Activated naive CD8-positive, alpha-beta T cell (primary cell): ENCODE measurements at regions not wholly inside any gene's neighbourhood (a gene's known extent, or its start where the extent isn't known, plus 50 kb on each side); places are given as distances from the start of the nearest gene placed in this dataset.
A peak's percentile ranks its signal among the peaks of the same experiment; 100 is the strongest.
"Not testable (repeated sequence)": the region's sequence is repeated elsewhere in the genome, so short reads cannot be mapped to it uniquely, and the experiment has no call there.

ENCODE experiments used
- H3K27ac Mint-ChIP-seq: one replicate; pipeline ENCODE4 v1.8.0; 2021; ENCODE audit warnings: mixed read lengths
- H3K27me3 Mint-ChIP-seq: one replicate; pipeline ENCODE4 v1.8.0; 2021; ENCODE audit warnings: mixed read lengths
- H3K36me3 Mint-ChIP-seq: one replicate; pipeline ENCODE4 v1.8.0; 2021; ENCODE audit warnings: mixed read lengths
- H3K4me1 Mint-ChIP-seq: one replicate; pipeline ENCODE4 v1.8.0; 2021; ENCODE audit warnings: low read depth, mixed read lengths
- H3K4me3 Mint-ChIP-seq: one replicate; pipeline ENCODE4 v1.8.0; 2021; ENCODE audit warnings: mild to moderate bottlenecking, mixed read lengths
- H3K9me3 Mint-ChIP-seq: one replicate; pipeline ENCODE4 v1.8.0; 2021; ENCODE audit warnings: low read depth, mixed read lengths

DNA sequence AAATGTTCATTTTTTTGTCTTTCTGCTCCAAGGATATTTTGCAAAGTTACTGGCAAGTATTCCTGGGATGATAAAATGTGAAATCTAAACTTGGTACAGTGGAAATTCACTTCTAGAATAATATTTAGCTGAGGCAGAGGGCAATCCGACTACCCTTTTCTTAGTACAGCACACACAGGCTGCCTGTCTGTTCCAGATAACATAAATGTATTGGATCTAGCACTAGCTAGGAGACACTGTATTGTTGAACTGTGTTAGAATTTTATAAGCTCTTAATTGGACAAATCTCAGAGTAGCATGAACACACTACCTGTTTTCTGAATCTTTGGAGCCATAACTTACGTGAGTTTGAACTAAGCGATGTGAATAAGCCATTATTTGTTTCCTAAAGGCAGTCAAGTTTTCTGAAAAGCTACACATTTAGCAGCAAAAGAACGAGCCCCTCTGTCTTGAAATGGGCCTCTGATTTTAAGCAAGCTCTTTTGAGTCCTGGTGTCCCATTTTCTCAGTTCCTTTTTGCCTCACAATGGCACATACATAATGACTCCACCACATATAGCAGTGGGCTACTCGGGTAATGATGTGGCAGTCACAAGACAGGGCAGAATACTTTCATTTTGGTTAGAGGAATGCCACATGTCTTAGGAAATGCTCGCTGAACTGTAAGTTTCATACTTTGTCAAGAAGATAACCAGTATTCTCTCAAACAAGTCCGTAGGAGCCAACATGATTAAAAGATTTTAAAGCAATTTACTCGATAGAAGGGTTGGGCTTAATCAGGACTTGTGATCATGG, 116.5 kb upstream of the ESR1 start:
- H3K27me3 Mint-ChIP-seq, result no peaks in the 10 kb centered on the region
- no peaks in the 10 kb centered on the region for H3K36me3 Mint-ChIP-seq
- H3K4me1 Mint-ChIP-seq, result peaks cover 16% of the 10 kb centered on the region
- peak overlapping the region; percentile 63 for H3K4me3 Mint-ChIP-seq
- peak overlapping the region; percentile 4 for H3K27ac Mint-ChIP-seq
- no peaks in the 10 kb centered on the region for H3K9me3 Mint-ChIP-seq

DNA sequence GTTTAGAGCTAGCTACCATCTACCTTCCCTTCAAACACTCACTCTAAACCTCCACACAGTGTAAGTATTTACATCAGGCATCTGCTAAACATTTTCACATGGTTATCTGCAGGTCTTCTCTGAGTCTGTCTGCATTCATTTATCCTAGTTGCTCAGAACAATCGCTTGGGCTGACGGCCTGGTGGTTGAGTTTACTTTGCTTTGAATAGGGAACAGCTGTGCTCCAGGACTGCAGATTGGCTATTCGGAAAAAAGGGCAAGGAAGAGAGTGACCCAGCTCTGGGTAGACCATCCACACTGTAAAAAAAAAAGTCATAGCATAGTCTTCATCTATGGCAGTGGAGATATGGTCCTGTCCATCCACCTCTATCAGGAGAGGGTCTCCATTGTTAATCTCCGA, 115.3 kb upstream of the ESR1 start:
- H3K4me1 Mint-ChIP-seq, result peaks cover 16% of the 10 kb centered on the region
- no peaks in the 10 kb centered on the region for H3K9me3 Mint-ChIP-seq
- no peaks in the 10 kb centered on the region for H3K36me3 Mint-ChIP-seq
- no peak overlapping the region for H3K27ac Mint-ChIP-seq
- no peak overlapping the region for H3K4me3 Mint-ChIP-seq
- peaks cover 2% of the 10 kb centered on the region for H3K27me3 Mint-ChIP-seq

DNA sequence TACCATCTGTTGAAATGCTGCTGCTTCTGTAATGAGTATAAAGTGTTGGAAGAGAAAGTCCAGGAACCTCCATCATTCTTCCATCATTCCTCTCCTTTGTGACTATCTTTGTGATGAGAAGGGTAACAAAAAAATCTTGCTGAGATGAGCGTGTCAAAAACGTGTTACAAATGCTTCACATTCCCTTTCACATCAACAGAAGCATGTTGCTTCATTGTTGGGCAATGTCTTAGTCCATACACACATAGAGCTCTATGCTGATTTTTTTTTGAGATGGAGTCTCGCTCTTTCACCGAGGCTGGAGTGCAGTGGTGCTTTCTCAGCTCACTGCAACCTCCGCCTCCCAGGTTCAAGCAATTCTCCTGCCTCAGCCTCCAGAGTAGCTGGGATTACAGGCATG, 114.1 kb upstream of the ESR1 start:
- no peak overlapping the region for H3K4me3 Mint-ChIP-seq
- peaks cover 2% of the 10 kb centered on the region for H3K27me3 Mint-ChIP-seq
- no peaks in the 10 kb centered on the region for H3K36me3 Mint-ChIP-seq
- no peaks in the 10 kb centered on the region for H3K9me3 Mint-ChIP-seq
- H3K27ac Mint-ChIP-seq, result no peak overlapping the region
- peaks cover 16% of the 10 kb centered on the region for H3K4me1 Mint-ChIP-seq

DNA sequence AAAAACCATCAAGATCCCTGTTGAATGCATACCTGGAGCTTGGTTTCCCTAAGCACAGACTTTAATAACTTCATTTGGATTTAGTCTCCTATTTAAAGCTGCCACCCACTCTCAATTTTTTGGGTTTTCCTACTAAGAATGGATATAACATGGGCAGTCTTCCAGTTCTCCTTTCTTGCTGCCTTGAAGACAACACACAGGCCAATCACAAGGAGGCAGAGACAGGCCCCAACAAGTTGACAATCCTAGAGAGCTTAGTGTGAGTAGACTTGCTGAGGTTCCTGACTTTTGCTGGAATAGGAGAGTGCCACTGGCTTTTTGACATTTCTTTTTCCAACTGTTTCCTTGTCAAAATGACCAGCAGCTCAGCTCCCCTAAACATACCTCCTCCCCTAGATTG, 112.3 kb upstream of the ESR1 start:
- no peaks in the 10 kb centered on the region for H3K36me3 Mint-ChIP-seq
- no peaks in the 10 kb centered on the region for H3K9me3 Mint-ChIP-seq
- H3K4me1 Mint-ChIP-seq, result peaks cover 14% of the 10 kb centered on the region
- peaks cover 4% of the 10 kb centered on the region for H3K27me3 Mint-ChIP-seq
- no peak overlapping the region for H3K27ac Mint-ChIP-seq
- H3K4me3 Mint-ChIP-seq, result no peak overlapping the region

DNA sequence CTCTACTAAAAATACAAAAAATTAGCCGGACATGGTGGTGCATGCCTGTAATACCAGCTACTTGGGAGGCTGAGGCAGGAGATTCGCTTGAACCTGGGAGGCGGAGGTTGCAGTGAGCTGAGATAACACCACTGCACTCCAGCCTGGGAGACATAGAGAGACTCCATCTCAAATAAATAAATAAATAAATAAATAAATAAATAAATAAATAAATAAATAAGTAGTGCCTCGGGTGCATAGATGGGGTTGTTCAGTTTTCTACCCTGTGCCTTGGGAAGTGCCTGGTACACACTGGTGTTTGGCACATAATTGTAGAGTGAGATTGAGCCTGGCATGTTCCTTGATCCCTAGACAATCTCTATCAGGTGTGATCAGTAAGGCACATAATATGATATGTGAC, 111.2 kb upstream of the ESR1 start:
- not testable (repeated sequence) for H3K27ac Mint-ChIP-seq, H3K36me3 Mint-ChIP-seq, H3K4me3 Mint-ChIP-seq, H3K9me3 Mint-ChIP-seq, H3K27me3 Mint-ChIP-seq, H3K4me1 Mint-ChIP-seq

DNA sequence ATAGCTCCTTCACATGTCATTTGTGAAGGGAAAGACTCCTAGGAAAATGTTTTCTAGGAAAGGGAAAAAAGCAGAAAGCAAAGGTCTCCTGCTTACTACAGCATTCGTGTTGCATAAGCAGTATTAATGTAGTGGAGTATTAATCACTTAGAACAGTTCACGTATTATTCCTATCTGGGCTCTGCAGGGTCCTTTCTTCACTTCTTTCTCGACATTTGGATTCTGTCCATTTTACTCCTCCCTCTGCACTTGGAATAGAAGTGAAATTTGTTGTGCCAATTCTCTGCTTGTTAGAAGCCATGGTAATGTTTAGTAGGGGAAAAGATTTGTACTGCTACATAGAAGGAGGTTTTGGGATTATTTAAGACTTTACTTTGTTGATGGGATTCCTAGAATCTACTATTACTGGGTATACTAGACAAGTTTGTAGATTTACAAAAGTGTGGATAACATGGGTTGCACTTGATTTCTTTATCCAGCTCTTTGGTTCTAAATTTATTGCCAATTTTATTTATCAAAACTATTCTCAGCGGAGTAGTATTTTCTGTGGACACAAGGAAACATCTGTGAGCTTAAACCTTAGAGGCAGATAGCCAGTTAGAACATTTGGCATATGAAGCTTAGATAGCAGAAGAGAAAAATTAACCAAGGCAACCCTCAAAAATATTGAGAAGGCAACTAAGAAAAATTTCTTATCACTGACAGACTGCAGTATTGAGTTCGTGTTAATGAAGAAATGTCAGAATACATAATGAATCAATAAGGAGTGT, 108.4 kb upstream of the ESR1 start:
- H3K4me1 Mint-ChIP-seq, result peaks cover 11% of the 10 kb centered on the region
- no peaks in the 10 kb centered on the region for H3K9me3 Mint-ChIP-seq
- H3K27me3 Mint-ChIP-seq, result peaks cover 9% of the 10 kb centered on the region
- H3K27ac Mint-ChIP-seq, result no peak overlapping the region
- H3K36me3 Mint-ChIP-seq, result no peaks in the 10 kb centered on the region
- no peak overlapping the region for H3K4me3 Mint-ChIP-seq

DNA sequence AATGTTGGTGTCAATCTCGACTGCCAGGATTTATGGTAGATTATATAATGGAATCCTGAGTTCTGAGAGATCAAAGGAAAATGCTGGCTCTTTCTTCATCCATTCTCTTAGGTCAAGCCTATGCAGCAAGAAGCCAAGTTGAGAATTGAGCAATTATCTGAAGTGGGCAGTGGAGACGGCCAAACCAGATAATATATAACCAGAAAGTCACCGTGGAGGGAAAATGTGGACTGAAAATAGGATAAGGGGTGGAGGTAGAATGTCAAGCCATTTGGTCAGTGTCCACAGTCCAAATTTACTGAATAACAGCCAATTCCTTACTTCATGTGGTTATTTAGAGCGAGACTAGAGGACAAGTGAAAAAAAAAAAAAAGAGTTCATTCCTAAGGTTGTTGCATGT, 107.8 kb upstream of the ESR1 start:
- H3K36me3 Mint-ChIP-seq, result no peaks in the 10 kb centered on the region
- no peaks in the 10 kb centered on the region for H3K9me3 Mint-ChIP-seq
- no peak overlapping the region for H3K27ac Mint-ChIP-seq
- H3K27me3 Mint-ChIP-seq, result peaks cover 9% of the 10 kb centered on the region
- H3K4me3 Mint-ChIP-seq, result no peak overlapping the region
- peaks cover 11% of the 10 kb centered on the region for H3K4me1 Mint-ChIP-seq

DNA sequence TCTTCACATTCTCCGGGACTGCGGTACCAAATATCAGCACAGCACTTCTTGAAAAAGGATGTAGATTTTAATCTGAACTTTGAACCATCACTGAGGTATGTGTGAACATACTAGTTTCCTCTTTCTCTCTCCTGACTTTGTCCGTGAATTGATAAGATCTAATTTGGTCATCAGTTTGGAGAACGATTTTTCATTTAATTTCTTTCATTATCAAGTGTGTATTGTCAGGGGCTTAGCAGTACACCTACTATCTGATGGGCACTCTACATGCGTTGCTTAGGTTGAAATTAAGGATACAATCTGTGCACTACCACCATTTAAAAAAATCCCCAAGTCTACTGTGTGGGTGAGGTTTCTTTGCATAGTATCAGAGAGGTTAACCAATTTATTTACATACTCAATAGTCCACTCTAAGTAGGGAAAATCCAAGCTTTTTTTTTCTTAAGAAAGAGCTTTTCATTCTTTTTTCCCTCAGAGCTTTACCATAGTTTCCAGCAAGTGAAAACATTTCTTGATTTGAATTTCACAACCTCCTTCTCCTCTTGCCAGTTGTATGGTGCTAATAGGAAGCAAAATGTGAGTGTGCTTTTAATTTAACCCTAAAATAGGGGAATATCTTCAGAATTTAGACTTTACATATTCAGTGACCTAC, 105.4 kb upstream of the ESR1 start:
- H3K27ac Mint-ChIP-seq, result no peak overlapping the region
- H3K4me3 Mint-ChIP-seq, result no peak overlapping the region
- peaks cover 9% of the 10 kb centered on the region for H3K27me3 Mint-ChIP-seq
- no peaks in the 10 kb centered on the region for H3K36me3 Mint-ChIP-seq
- peaks cover 11% of the 10 kb centered on the region for H3K4me1 Mint-ChIP-seq
- no peaks in the 10 kb centered on the region for H3K9me3 Mint-ChIP-seq

DNA sequence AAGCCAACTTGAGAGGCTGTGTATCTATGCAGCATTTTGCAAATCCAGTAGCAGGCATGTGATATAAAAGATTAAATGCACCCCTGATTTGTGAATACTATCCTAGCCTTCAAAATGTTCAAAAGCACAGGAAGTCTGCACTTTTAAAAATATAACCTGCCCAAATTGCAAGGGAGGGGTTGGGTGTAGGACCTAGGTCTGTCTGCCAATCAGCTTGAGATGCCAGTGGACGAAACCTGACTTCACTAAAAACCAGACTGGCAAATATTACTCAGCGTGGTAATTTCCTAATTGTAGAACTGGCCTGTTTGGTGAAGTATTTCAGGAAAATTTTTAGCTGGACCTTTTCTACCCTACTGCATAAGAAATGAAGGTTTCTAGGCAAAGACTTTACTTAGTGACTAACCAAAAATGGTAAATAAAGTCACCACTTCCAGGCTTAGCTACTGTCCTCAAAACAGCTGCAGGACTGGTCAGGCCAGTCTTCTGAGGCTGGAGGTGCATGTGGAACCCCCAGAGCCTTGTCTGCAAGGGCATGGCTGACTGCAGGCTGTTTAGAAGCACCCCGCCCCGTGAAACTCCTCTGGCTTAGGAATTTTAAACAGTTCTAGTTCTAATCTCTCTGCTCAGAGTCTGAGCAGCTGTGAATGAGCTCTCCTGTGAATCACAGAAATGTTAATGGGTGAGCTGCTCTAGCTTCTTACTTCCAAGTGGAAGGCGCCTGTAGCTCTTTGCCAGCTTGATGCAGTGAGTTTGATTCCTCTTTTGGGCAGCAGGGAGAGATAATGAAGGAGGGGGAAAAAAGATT, 104.4 kb upstream of the ESR1 start:
- H3K27me3 Mint-ChIP-seq, result peaks cover 9% of the 10 kb centered on the region
- no peak overlapping the region for H3K4me3 Mint-ChIP-seq
- no peak overlapping the region for H3K27ac Mint-ChIP-seq
- peaks cover 11% of the 10 kb centered on the region for H3K4me1 Mint-ChIP-seq
- no peaks in the 10 kb centered on the region for H3K36me3 Mint-ChIP-seq
- H3K9me3 Mint-ChIP-seq, result no peaks in the 10 kb centered on the region

DNA sequence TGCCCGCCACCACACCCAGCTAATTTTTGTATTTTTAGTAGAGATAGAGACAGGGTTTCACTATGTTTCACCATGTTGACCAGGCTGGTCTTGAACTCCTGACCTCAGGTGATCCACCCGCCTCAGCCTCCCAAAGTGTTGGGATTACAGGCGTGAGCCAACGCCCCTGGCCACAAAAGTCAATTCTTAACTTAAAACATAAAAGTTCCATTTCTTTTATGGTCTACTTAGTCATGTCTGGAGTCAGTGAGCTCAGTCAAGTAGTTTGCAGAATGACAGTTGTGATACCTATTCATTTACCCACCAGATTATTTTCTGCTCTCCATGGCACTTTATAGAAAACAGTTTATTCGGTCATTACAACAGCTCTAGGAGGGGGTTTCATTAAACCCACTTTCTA, 103.1 kb upstream of the ESR1 start:
- Mint-ChIP-seq H3K36me3 (no peaks in the 10 kb centered on the region), H3K4me1 (peaks cover 11% of the 10 kb centered on the region), H3K27ac (no peak overlapping the region), H3K27me3 (peaks cover 12% of the 10 kb centered on the region), H3K4me3 (no peak overlapping the region), H3K9me3 (no peaks in the 10 kb centered on the region)

DNA sequence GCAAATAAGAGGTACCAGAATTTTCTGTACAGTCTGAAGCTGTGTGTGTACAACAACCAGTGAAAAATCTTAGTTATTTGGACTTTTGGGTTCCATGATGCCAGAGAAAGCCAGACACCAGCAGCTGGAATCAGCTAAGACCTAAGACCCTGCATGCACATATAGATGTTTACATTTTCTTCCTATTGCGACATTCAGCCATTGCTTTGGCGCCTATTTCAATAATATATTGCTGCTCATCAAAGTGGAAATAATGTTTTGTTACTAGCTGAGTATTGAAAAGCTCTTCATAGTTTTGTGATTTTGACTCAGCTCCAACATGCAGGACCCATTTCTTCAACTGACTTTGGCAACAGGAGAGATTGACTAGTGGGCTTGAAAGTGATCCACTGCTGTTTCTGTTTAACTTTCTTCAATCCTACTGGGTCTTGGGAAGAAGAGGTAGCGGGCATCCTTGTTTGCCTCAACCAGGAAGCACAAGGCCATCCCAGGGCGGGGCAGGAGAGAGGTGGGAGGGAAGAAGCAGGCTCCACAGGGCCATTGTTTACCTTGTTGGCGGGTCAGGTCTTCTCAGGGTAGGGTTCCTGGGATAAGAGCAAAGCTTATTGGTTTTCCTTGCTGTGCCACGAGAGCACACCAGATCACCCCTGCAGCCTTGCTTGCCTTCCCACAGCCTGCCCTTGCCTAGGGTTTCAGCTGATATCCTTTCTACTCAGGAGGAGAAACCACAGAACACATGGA, 101.3 kb upstream of the ESR1 start:
- H3K36me3 Mint-ChIP-seq, result no peaks in the 10 kb centered on the region
- no peak overlapping the region for H3K27ac Mint-ChIP-seq
- H3K4me3 Mint-ChIP-seq, result no peak overlapping the region
- no peaks in the 10 kb centered on the region for H3K9me3 Mint-ChIP-seq
- peaks cover 11% of the 10 kb centered on the region for H3K27me3 Mint-ChIP-seq
- H3K4me1 Mint-ChIP-seq, result peaks cover 11% of the 10 kb centered on the region

DNA sequence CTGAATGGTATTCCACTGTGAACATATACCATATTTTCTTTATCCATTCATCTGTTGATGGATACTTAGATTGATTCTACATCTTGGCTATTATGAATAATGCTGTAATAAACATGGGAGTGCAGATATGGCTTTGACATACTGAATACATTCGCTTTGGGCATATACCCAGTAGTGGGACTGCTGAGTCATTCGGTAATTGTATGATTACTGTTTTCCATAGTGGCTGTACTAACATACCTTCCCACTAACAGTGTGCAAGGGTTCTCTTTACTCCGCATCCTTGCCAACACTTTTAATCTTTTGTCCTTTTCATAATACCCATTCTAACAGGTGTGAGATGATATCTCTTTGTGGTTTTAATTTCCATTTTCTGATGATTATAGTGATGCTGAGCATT, 98.2 kb upstream of the ESR1 start:
- H3K4me1 Mint-ChIP-seq, result no peaks in the 10 kb centered on the region
- peaks cover 11% of the 10 kb centered on the region for H3K9me3 Mint-ChIP-seq
- H3K4me3 Mint-ChIP-seq, result no peak overlapping the region
- peaks cover 9% of the 10 kb centered on the region for H3K27me3 Mint-ChIP-seq
- peaks cover 6% of the 10 kb centered on the region for H3K36me3 Mint-ChIP-seq
- H3K27ac Mint-ChIP-seq, result no peak overlapping the region

DNA sequence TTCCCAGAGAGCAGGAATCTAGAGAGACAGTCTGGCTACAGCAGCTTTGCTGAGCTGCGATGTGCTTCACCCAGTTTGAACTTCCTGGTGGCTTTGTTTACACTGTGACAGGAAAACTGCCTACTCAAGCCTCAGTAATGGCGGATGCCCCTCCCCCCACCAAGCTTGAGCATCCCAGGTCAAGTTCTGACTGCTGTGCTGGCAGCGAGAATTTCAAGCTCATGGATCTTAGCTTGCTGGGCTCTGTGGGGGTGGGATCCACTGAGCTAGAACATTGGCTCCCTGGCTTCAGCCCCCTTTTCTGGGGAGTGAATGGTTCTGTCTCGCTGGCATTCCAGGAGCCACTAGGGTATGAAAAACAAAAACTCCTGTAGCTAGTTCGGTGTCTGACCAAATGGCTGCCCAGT, 91.0 kb upstream of the ESR1 start:
- Mint-ChIP-seq H3K36me3 (peaks cover 4% of the 10 kb centered on the region), H3K27ac (no peak overlapping the region)

DNA sequence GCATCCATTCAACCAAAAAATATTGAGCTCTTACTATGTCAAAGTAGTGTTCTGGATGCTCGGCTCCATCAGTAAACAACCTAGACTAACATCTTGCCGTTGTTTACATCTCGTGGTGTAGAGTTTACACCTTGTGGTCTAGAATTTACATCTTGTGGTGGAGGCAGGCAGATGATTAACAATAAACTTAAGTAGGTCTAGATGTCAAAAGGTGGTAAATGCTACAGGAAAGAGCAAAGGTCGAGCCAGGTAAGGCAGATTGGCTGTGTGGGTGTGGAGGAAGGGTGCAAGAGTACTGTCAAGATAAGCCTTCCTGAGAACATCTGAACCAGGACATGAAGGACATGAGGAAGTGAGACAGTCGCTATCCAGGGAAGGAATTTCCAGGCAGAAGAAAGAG, 88.4 kb upstream of the ESR1 start:
- Mint-ChIP-seq H3K4me1 (peaks cover 5% of the 10 kb centered on the region), H3K36me3 (no peaks in the 10 kb centered on the region), H3K4me3 (no peak overlapping the region), H3K27me3 (peaks cover 3% of the 10 kb centered on the region), H3K27ac (no peak overlapping the region), H3K9me3 (peaks cover under 1% of the 10 kb centered on the region)

More for the DNA sequence above, 91.0 kb upstream of the ESR1 start:
- Mint-ChIP-seq H3K4me1 (no peaks in the 10 kb centered on the region), H3K9me3 (peaks cover 10% of the 10 kb centered on the region), H3K4me3 (no peak overlapping the region), H3K27me3 (peaks cover 2% of the 10 kb centered on the region)
